ENCODE measurements at regions not wholly inside any gene's neighbourhood (a gene's known extent, or its start where the extent isn't known, plus 50 kb on each side); places are given as distances from the start of the nearest gene placed in this dataset.

DNA sequence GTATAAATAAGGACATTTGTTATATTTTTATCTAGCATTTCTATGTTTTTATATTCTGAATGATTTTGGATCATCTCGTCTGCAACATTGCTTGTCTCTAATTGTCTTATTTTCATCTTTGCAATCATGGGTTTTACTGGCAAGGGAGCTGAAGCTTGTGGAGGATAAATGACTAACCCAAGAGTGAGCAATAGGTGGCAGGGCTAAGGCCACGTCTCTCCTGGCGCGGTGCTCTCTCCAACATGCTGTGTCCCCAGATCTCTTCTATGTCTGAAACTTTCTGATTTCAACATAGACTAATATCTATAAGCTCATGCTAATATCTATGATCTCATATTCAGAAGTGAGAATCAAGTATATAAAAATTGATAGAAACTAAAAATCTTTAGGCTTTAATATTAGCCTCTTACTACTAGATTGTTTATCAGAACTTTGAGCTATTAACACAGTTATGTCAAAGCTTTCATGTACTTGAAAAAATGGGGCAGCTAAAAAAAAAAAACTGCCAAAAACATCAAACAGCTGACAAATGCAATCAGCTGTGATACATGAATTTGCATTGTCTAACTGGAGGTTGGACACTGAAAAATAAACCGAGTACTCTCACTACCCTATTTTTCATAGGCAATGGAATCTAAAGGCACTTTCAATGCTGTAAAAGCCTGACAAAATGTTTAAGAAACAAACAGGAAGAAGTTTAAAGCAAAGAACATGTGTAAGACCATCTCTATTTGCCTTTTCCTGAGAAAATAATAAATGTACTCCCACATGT lies 169.2 kb downstream of the TMA16 start:
- H3K9ac ChIP-seq (ENCODE audit: low read length in 3 of 3), result no peak overlapping the region
- TF ChIP-seq, protein P1, sequence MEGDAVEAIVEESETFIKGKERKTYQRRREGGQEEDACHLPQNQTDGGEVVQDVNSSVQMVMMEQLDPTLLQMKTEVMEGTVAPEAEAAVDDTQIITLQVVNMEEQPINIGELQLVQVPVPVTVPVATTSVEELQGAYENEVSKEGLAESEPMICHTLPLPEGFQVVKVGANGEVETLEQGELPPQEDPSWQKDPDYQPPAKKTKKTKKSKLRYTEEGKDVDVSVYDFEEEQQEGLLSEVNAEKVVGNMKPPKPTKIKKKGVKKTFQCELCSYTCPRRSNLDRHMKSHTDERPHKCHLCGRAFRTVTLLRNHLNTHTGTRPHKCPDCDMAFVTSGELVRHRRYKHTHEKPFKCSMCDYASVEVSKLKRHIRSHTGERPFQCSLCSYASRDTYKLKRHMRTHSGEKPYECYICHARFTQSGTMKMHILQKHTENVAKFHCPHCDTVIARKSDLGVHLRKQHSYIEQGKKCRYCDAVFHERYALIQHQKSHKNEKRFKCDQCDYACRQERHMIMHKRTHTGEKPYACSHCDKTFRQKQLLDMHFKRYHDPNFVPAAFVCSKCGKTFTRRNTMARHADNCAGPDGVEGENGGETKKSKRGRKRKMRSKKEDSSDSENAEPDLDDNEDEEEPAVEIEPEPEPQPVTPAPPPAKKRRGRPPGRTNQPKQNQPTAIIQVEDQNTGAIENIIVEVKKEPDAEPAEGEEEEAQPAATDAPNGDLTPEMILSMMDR (IDR thresholded peaks at IDR 0.05; ENCODE audit: borderline replicate concordance, extremely low read depth, insufficient read depth), result no peak
- no peaks in the 10 kb centered on the region for H3K4me1 ChIP-seq (ENCODE audit: control insufficient read depth in 2 of 3, insufficient read depth in 2 of 3, low read depth in 1 of 3, low read length in 3 of 3)
- H3K36me3 ChIP-seq (ENCODE audit: control insufficient read depth in 2 of 3, insufficient read depth in 3 of 3, low read length in 3 of 3), result no peaks in the 10 kb centered on the region
- intact Hi-C loops (cut with DNase I), result no loop called here
- no peak overlapping the region for H3K4me3 ChIP-seq (ENCODE audit: low read length in 3 of 3)
- no peak overlapping the region for H3K27ac ChIP-seq (ENCODE audit: low read depth in 2 of 2, low read length in 2 of 2)
- no peak for FAIRE-seq
- DNase-seq, result no peak
- no peaks in the 10 kb centered on the region for H3K27me3 ChIP-seq (ENCODE audit: control insufficient read depth, insufficient read depth, low read length)
- no peaks in the 10 kb centered on the region for H3K9me3 ChIP-seq (ENCODE audit: control insufficient read depth in 2 of 3, insufficient read depth in 1 of 3, low read length in 3 of 3)

GRCh38 chr4:163665101-163665500 lies 170.6 kb downstream of the TMA16 start:
- Histone ChIP-seq H3K9ac (ENCODE audit: low read length in 3 of 3) (no peak overlapping the region), H3K4me1 (ENCODE audit: control insufficient read depth in 2 of 3, insufficient read depth in 2 of 3, low read depth in 1 of 3, low read length in 3 of 3) (no peaks in the 10 kb centered on the region), H3K27me3 (ENCODE audit: control insufficient read depth, insufficient read depth, low read length) (no peaks in the 10 kb centered on the region), H3K9me3 (ENCODE audit: control insufficient read depth in 2 of 3, insufficient read depth in 1 of 3, low read length in 3 of 3) (no peaks in the 10 kb centered on the region), H3K36me3 (ENCODE audit: control insufficient read depth in 2 of 3, insufficient read depth in 3 of 3, low read length in 3 of 3) (no peaks in the 10 kb centered on the region), H3K4me3 (ENCODE audit: low read length in 3 of 3) (no peak overlapping the region), H3K27ac (ENCODE audit: low read depth in 2 of 2, low read length in 2 of 2) (no peak overlapping the region)
- FAIRE-seq (no peak), DNase-seq (no peak)
- intact Hi-C loops (cut with DNase I), result no loop called here
- TF ChIP-seq, protein P1 (IDR thresholded peaks at IDR 0.05; ENCODE audit: borderline replicate concordance, extremely low read depth, insufficient read depth), result no peak

GRCh38 chr4:163665521-163666331 lies 171.2 kb downstream of the TMA16 start:
- H3K4me1 ChIP-seq (ENCODE audit: control insufficient read depth in 2 of 3, insufficient read depth in 2 of 3, low read depth in 1 of 3, low read length in 3 of 3), result no peaks in the 10 kb centered on the region
- FAIRE-seq (no peak), DNase-seq (no peak)
- no peak overlapping the region for H3K27ac ChIP-seq (ENCODE audit: low read depth in 2 of 2, low read length in 2 of 2)
- H3K9me3 ChIP-seq (ENCODE audit: control insufficient read depth in 2 of 3, insufficient read depth in 1 of 3, low read length in 3 of 3), result no peaks in the 10 kb centered on the region
- H3K4me3 ChIP-seq (ENCODE audit: low read length in 3 of 3), result no peak overlapping the region
- H3K27me3 ChIP-seq (ENCODE audit: control insufficient read depth, insufficient read depth, low read length), result no peaks in the 10 kb centered on the region
- no peaks in the 10 kb centered on the region for H3K36me3 ChIP-seq (ENCODE audit: control insufficient read depth in 2 of 3, insufficient read depth in 3 of 3, low read length in 3 of 3)
- TF ChIP-seq, protein P1 (IDR thresholded peaks at IDR 0.05; ENCODE audit: borderline replicate concordance, extremely low read depth, insufficient read depth), result no peak
- intact Hi-C loops (cut with DNase I), result no loop called here
- no peak overlapping the region for H3K9ac ChIP-seq (ENCODE audit: low read length in 3 of 3)
